HUES64 (cell line): ENCODE measurements at regions not wholly inside any gene's neighbourhood (a gene's known extent, or its start where the extent isn't known, plus 50 kb on each side); places are given as distances from the start of the nearest gene placed in this dataset.

Experiments used
- H3K27ac ChIP-seq: 2 replicates; pipeline ENCODE4 v1.7.0; 2013; ENCODE audit warnings: low read depth, low read length, inconsistent platforms
- H3K27me3 ChIP-seq: 2 replicates; pipeline ENCODE4 v1.6.1; 2013; ENCODE audit warnings: mild to moderate bottlenecking, low read length; ENCODE audit not compliant: insufficient read depth
- H3K36me3 ChIP-seq: 2 replicates; pipeline ENCODE4 v1.6.1; 2013; ENCODE audit warnings: mild to moderate bottlenecking, low read length; ENCODE audit not compliant: insufficient read depth
- H3K4me1 ChIP-seq: 2 replicates; pipeline ENCODE4 v1.6.1; 2013; ENCODE audit warnings: mild to moderate bottlenecking, low read length, moderate library complexity; ENCODE audit not compliant: insufficient read depth
- H3K4me3 ChIP-seq: 2 replicates; pipeline ENCODE4 v1.5.1; 2013; ENCODE audit warnings: mild to moderate bottlenecking, low read length, moderate library complexity
- H3K9ac ChIP-seq: 2 replicates; pipeline ENCODE4 v1.6.1; 2013; ENCODE audit warnings: mild to moderate bottlenecking, low read depth, low read length
- H3K9me3 ChIP-seq: 2 replicates; pipeline ENCODE4 v1.6.1; 2013; ENCODE audit warnings: low read depth, low read length; ENCODE audit not compliant: insufficient read depth
- WGBS: fragments of 150-250, 120-280 bp; methylation state at CpG from one replicate; pipeline ENCODE4 v1.1.7; 2013; ENCODE audit warnings: missing lambda C conversion rate; 5-methylcytosine and 5-hydroxymethylcytosine counted together

- H3K9me3 ChIP-seq: 0 out of 2 replicates have a peak, but pooled peaks cover 4% of the 10 kb centered on the region
- H3K4me3 ChIP-seq: no peak overlapping the region
- H3K9ac ChIP-seq: no peak overlapping the region
- H3K36me3 ChIP-seq: no peaks in the 10 kb centered on the region
- H3K27me3 ChIP-seq: no peaks in the 10 kb centered on the region
- H3K4me1 ChIP-seq: no peaks in the 10 kb centered on the region
- 82% methylated on average over 11 of the region's 11 CpGs for WGBS
- no peak overlapping the region for H3K27ac ChIP-seq
Observed at GRCh38 chr11:120031612-120032600, 106.0 kb downstream of the TRIM29 start.

- Histone ChIP-seq H3K9me3 (no peaks in the 10 kb centered on the region), H3K27me3 (no peaks in the 10 kb centered on the region), H3K9ac (no peak overlapping the region), H3K4me3 (no peak overlapping the region), H3K36me3 (no peaks in the 10 kb centered on the region), H3K4me1 (no peaks in the 10 kb centered on the region), H3K27ac (no peak overlapping the region)
- 91% methylated on average over 11 of the region's 11 CpGs for WGBS
Observed at GRCh38 chr11:120031156-120031555, 106.8 kb downstream of the TRIM29 start.

- Histone ChIP-seq H3K9me3 (no peaks in the 10 kb centered on the region), H3K9ac (no peak overlapping the region), H3K36me3 (no peaks in the 10 kb centered on the region), H3K4me3 (no peak overlapping the region), H3K27ac (no peak overlapping the region), H3K4me1 (0 out of 2 replicates have a peak, but pooled peaks cover under 1% of the 10 kb centered on the region), H3K27me3 (no peaks in the 10 kb centered on the region)
- 87% methylated on average over 3 of the region's 4 CpGs for WGBS
Observed at GRCh38 chr11:120030411-120030810, 107.5 kb downstream of the TRIM29 start.

- Histone ChIP-seq H3K27ac (no peak overlapping the region), H3K4me3 (no peak overlapping the region), H3K9ac (no peak overlapping the region), H3K9me3 (no peaks in the 10 kb centered on the region), H3K36me3 (no peaks in the 10 kb centered on the region), H3K4me1 (peaks cover 7% of the 10 kb centered on the region; the same call in 1 of the 2 replicates), H3K27me3 (no peaks in the 10 kb centered on the region)
- 95% methylated on average over 4 of the region's 4 CpGs for WGBS
Observed at GRCh38 chr11:120029321-120029720, 108.6 kb downstream of the TRIM29 start.

- 95% methylated on average over 7 of the region's 8 CpGs for whole genome bisulfite sequencing
- peaks cover 12% of the 10 kb centered on the region for H3K4me1 ChIP-seq
- no peaks in the 10 kb centered on the region for H3K27me3 ChIP-seq
- H3K9me3 ChIP-seq: no peaks in the 10 kb centered on the region
- no peak overlapping the region for H3K27ac ChIP-seq
- H3K36me3 ChIP-seq: no peaks in the 10 kb centered on the region
- H3K9ac ChIP-seq: no peak overlapping the region
- H3K4me3 ChIP-seq: no peak overlapping the region
Observed at GRCh38 chr11:120028897-120029258, 109.0 kb downstream of the TRIM29 start.

GRCh38 chr11:120028181-120028896 is 109.6 kb downstream of the TRIM29 start:
- H3K9ac ChIP-seq: no peak overlapping the region
- H3K27ac ChIP-seq: no peak overlapping the region
- H3K4me3 ChIP-seq: no peak overlapping the region
- H3K9me3 ChIP-seq: no peaks in the 10 kb centered on the region
- peaks cover 17% of the 10 kb centered on the region for H3K4me1 ChIP-seq
- no peaks in the 10 kb centered on the region for H3K27me3 ChIP-seq
- no peaks in the 10 kb centered on the region for H3K36me3 ChIP-seq
- WGBS: 92% methylated on average over 8 of the region's 10 CpGs

GRCh38 chr11:120027546-120028180 is 110.2 kb downstream of the TRIM29 start:
- Histone ChIP-seq H3K9ac (no peak overlapping the region), H3K27me3 (no peaks in the 10 kb centered on the region), H3K27ac (no peak overlapping the region), H3K36me3 (no peaks in the 10 kb centered on the region), H3K4me3 (no peak overlapping the region), H3K4me1 (peaks cover 23% of the 10 kb centered on the region), H3K9me3 (no peaks in the 10 kb centered on the region)
- WGBS: 89% methylated on average over 11 of the region's 11 CpGs

- peaks cover 27% of the 10 kb centered on the region for H3K4me1 ChIP-seq
- H3K27me3 ChIP-seq: no peaks in the 10 kb centered on the region
- H3K27ac ChIP-seq: no peak overlapping the region
- 95% methylated on average over 56 of the region's 56 CpGs for WGBS
- no peaks in the 10 kb centered on the region for H3K9me3 ChIP-seq
- no peaks in the 10 kb centered on the region for H3K36me3 ChIP-seq
- H3K9ac ChIP-seq: no peak overlapping the region
- H3K4me3 ChIP-seq: no peak overlapping the region
Observed at GRCh38 chr11:120025606-120026335, 112.1 kb downstream of the TRIM29 start.

- H3K27me3 ChIP-seq: no peaks in the 10 kb centered on the region
- H3K9ac ChIP-seq: no peak overlapping the region
- no peak overlapping the region for H3K27ac ChIP-seq
- 96% methylated on average over 5 of the region's 5 CpGs for WGBS
- no peaks in the 10 kb centered on the region for H3K36me3 ChIP-seq
- no peaks in the 10 kb centered on the region for H3K9me3 ChIP-seq
- peaks cover 27% of the 10 kb centered on the region for H3K4me1 ChIP-seq
- H3K4me3 ChIP-seq: no peak overlapping the region
Observed at GRCh38 chr11:120024586-120024985, 113.3 kb downstream of the TRIM29 start.

GRCh38 chr11:120024046-120024445 is 113.9 kb downstream of the TRIM29 start:
- Histone ChIP-seq H3K36me3 (no peaks in the 10 kb centered on the region), H3K4me3 (no peak overlapping the region), H3K9ac (no peak overlapping the region), H3K27ac (no peak overlapping the region), H3K9me3 (no peaks in the 10 kb centered on the region), H3K4me1 (peaks cover 27% of the 10 kb centered on the region), H3K27me3 (no peaks in the 10 kb centered on the region)
- 68% methylated on average over 4 of the region's 4 CpGs for WGBS
